B cell (primary cell): ENCODE measurements at regions not wholly inside any gene's neighbourhood (a gene's known extent, or its start where the extent isn't known, plus 50 kb on each side); places are given as distances from the start of the nearest gene placed in this dataset.

Experiments used
- ATAC-seq: fragments of 200-7000 bp; cut with Tn5 transposase; one replicate; pipeline ENCODE4 v1.10.0; 2021; ENCODE audit warnings: low read depth, mild to moderate bottlenecking, moderate number of reproducible peaks, moderate library complexity
- CTCF ChIA-PET: fragments of 350-600 bp; sonication (Branson Sonifier 250); formaldehyde crosslinking; loops from one replicate; lab custom pipeline; 2021; ENCODE audit warnings: antibody characterized with exemption, inconsistent platforms; lab: Charles Lee
- POLR2A ChIA-PET: fragments of 350-600 bp; sonication (Branson Sonifier 250); formaldehyde crosslinking; loops from one replicate; lab custom pipeline; 2021; ENCODE audit warnings: antibody characterized with exemption; lab: Charles Lee
- DNase-seq: peaks from one replicate; pipeline ENCODE4 v3.0.0; 2013
- H2AFZ ChIP-seq: 2 replicates; pipeline ENCODE4 v1.6.1; 2012; ENCODE audit warnings: mild to moderate bottlenecking, low read depth, low read length; ENCODE audit not compliant: insufficient read depth, poor library complexity, severe bottlenecking
- H3K27ac ChIP-seq, 2 donors: 1 replicate in 1 of 2; 2 replicates in 1 of 2; pipeline ENCODE4 v1.5.1; 2012 to 2013; ENCODE audit warnings: low read length in 2 of 2, mild to moderate bottlenecking in 2 of 2, moderate library complexity in 1 of 2
- H3K27me3 ChIP-seq, 4 experiments: fragments of 200-600 bp in 1 of 4; sonication (generic) in 1 of 4; replicated peaks in 1 of 4; 1 replicate in 2 of 4; 2 replicates in 2 of 4; pipeline versions ENCODE4 v1.6.1 to v1.7.0; 2013 to 2016; ENCODE audit warnings: low read length in 3 of 4, mild to moderate bottlenecking in 2 of 4, mixed read lengths in 1 of 4, moderate library complexity in 1 of 4; ENCODE audit not compliant: insufficient read depth in 4 of 4, control insufficient read depth in 3 of 4; ENCODE audit errors: control extremely low read depth in 1 of 4
- H3K36me3 ChIP-seq, 2 experiments: replicated peaks in 1 of 2; 1 replicate in 1 of 2; 2 replicates in 1 of 2; pipeline versions ENCODE4 v1.6.1 to v1.7.1; 2013; ENCODE audit warnings: low read length in 1 of 2; ENCODE audit not compliant: insufficient read depth in 2 of 2, control insufficient read depth in 1 of 2; ENCODE audit errors: control extremely low read depth in 1 of 2, extremely low read depth in 1 of 2
- H3K4me1 ChIP-seq, 2 donors: fragments of 200-600 bp in 1 of 2; sonication (generic) in 1 of 2; 1 replicate in 1 of 2; 2 replicates in 1 of 2; pipeline versions ENCODE4 v1.5.1 to v1.6.1; 2013 to 2017; ENCODE audit warnings: low read length in 2 of 2; ENCODE audit not compliant: control insufficient read depth in 2 of 2, insufficient read depth in 2 of 2
- H3K4me2 ChIP-seq: replicated peaks from 2 replicates; pipeline ENCODE3; 2012; ENCODE audit warnings: mild to moderate bottlenecking, low read depth, low read length; ENCODE audit not compliant: poor library complexity, severe bottlenecking
- H3K4me3 ChIP-seq, 5 experiments: fragments of 200-600 bp in 1 of 5; sonication (generic) in 1 of 5; 1 replicate in 3 of 5; 2 replicates in 2 of 5; pipeline versions ENCODE4 v1.5.1 to v1.7.0; 2011 to 2016; ENCODE audit warnings: low read length in 4 of 5, mild to moderate bottlenecking in 4 of 5, low read depth in 2 of 5, control low read depth in 1 of 5, moderate library complexity in 1 of 5; ENCODE audit not compliant: insufficient read depth in 1 of 5; ENCODE audit errors: control extremely low read depth in 1 of 5, extremely low read depth in 1 of 5
- H3K79me2 ChIP-seq: fragments of 200-600 bp; sonication (generic); one replicate; pipeline ENCODE4 v1.6.0; 2016; ENCODE audit warnings: low read length; ENCODE audit not compliant: control insufficient read depth, insufficient read depth
- H3K9ac ChIP-seq: fragments of 200-600 bp; sonication (generic); 2 replicates; pipeline ENCODE4 v1.6.1; 2017; ENCODE audit warnings: mild to moderate bottlenecking, low read length, moderate library complexity
- H3K9me3 ChIP-seq, 3 donors: one replicate each; pipeline versions ENCODE4 v1.6.1 to v1.7.1; 2013; ENCODE audit warnings: low read length in 2 of 3; ENCODE audit not compliant: control insufficient read depth in 2 of 3, insufficient read depth in 1 of 3; ENCODE audit errors: control extremely low read depth in 1 of 3
- H4K20me1 ChIP-seq: 2 replicates; pipeline ENCODE4 v1.6.0; 2012; ENCODE audit warnings: mild to moderate bottlenecking, low read length; ENCODE audit not compliant: insufficient read depth, control insufficient read depth, poor library complexity, severe bottlenecking
- H3K27ac Mint-ChIP-seq: one replicate; pipeline ENCODE4 v1.8.0; 2021; ENCODE audit warnings: mixed read lengths
- H3K27me3 Mint-ChIP-seq: one replicate; pipeline ENCODE4 v1.8.0; 2021; ENCODE audit warnings: mixed read lengths
- H3K4me1 Mint-ChIP-seq: one replicate; pipeline ENCODE4 v1.8.0; 2021; ENCODE audit warnings: mixed read lengths
- H3K4me3 Mint-ChIP-seq: one replicate; pipeline ENCODE4 v1.8.0; 2021; ENCODE audit warnings: mixed read lengths
- H3K9me3 Mint-ChIP-seq: one replicate; pipeline ENCODE4 v1.8.0; 2022; ENCODE audit warnings: mixed read lengths; ENCODE audit not compliant: insufficient read depth
- EZH2 ChIP-seq: IDR thresholded peaks from 2 replicates; pipeline ENCODE4 v1.6.1; 2012; ENCODE audit warnings: borderline replicate concordance, low read depth, mild to moderate bottlenecking, moderate library complexity, low read length; ENCODE audit not compliant: insufficient read depth, poor library complexity, severe bottlenecking
- WGBS: methylation state at CpG from one replicate; pipeline ENCODE4 v1.1.5; 2013; ENCODE audit warnings: missing lambda C conversion rate; ENCODE audit not compliant: insufficient coverage; 5-methylcytosine and 5-hydroxymethylcytosine counted together
- intact Hi-C: fragments of 100-400 bp; cut with micrococcal nuclease; formaldehyde crosslinking; loops from one replicate; pipeline ENCODE4 v1.10.0; 2022
- TF ChIP-seq, protein P1 (sequence below): fragments of 200-600 bp; IDR thresholded peaks from one replicate; pipeline ENCODE4 v1.8.0; 2022; ENCODE audit warnings: antibody characterized with exemption, mild to moderate bottlenecking

DNA sequence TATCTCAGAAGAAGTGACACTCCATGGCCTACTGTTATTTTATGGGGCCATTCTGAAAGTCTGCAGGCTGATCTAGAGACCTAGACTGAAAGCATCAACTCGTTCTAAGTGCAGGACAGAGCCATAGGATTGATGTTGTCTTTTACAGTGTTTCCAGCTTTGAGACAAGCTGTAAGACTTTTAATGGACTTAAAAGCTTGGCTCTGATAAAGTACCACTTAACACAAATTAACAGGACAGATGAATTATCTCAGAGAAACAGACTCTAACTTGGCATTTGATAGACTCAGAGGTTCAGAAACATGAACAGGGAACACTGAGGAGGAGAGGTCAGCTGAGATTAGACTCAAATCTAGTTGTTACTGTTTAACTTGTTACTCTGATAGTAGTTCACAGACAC lies 203.2 kb downstream of the TLR4 start:
- no peak overlapping the region for H3K4me3 ChIP-seq
- Mint-ChIP-seq H3K4me3 (no peak overlapping the region), H3K27ac (no peak overlapping the region), H3K27me3 (peaks cover 11% of the 10 kb centered on the region), H3K9me3 (peaks cover 15% of the 10 kb centered on the region), H3K4me1 (no peaks in the 10 kb centered on the region)
- no peak overlapping the region for H3K27ac ChIP-seq
- DNase-seq (no peak), ATAC-seq (no peak)
- no peak overlapping the region for H2AFZ ChIP-seq
- TF ChIP-seq, protein P1, sequence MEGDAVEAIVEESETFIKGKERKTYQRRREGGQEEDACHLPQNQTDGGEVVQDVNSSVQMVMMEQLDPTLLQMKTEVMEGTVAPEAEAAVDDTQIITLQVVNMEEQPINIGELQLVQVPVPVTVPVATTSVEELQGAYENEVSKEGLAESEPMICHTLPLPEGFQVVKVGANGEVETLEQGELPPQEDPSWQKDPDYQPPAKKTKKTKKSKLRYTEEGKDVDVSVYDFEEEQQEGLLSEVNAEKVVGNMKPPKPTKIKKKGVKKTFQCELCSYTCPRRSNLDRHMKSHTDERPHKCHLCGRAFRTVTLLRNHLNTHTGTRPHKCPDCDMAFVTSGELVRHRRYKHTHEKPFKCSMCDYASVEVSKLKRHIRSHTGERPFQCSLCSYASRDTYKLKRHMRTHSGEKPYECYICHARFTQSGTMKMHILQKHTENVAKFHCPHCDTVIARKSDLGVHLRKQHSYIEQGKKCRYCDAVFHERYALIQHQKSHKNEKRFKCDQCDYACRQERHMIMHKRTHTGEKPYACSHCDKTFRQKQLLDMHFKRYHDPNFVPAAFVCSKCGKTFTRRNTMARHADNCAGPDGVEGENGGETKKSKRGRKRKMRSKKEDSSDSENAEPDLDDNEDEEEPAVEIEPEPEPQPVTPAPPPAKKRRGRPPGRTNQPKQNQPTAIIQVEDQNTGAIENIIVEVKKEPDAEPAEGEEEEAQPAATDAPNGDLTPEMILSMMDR, result no peak
- TF ChIP-seq EZH2, result no peak
- H3K4me1 ChIP-seq, result no peaks in the 10 kb centered on the region
- ChIA-PET POLR2A (no interaction called here), CTCF (no interaction called here)
- WGBS, result 80% methylated on average over 1 of the region's 1 CpG
- no peak overlapping the region for H3K9ac ChIP-seq
- H3K9me3 ChIP-seq, result peaks cover 0 to 13% (median 3%) of the 10 kb centered on the region in 3 donors
- H4K20me1 ChIP-seq, result no peaks in the 10 kb centered on the region
- H3K27me3 ChIP-seq, result peaks cover 0 to 13% (median 8%) of the 10 kb centered on the region in 4 experiments
- H3K36me3 ChIP-seq, result no peaks in the 10 kb centered on the region
- no peak overlapping the region for H3K4me2 ChIP-seq
- H3K79me2 ChIP-seq, result no peaks in the 10 kb centered on the region
- intact Hi-C loops, result no loop called here

DNA sequence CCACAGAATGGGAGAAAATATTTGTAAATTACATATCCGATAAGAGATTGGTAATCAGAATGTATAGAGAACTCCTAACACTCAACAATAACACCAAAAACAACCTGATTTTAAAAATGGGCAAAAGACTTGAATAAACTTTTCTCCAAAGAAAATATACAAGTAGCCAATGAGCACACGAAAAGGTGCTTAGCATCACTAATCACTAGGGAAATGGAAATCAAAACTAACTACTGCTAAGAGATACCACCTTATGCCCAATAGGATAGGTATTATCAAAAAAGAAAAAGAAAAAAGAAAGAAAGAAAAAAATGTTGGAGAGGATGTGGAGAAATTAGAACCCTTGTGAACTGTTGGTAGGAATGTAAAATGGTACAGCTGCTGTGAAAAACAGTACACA lies 212.1 kb downstream of the TLR4 start:
- Histone ChIP-seq H3K27me3 (no peaks in the 10 kb centered on the region), H4K20me1 (no peaks in the 10 kb centered on the region), H3K9ac (no peak overlapping the region), H3K79me2 (no peaks in the 10 kb centered on the region), H3K27ac (no peak overlapping the region), H3K9me3 (peaks cover 0 to 11% (median under 1%) of the 10 kb centered on the region in 3 donors), H3K4me3 (no peak overlapping the region), H3K4me1 (no peaks in the 10 kb centered on the region), H3K36me3 (no peaks in the 10 kb centered on the region), H3K4me2 (no peak overlapping the region), H2AFZ (no peak overlapping the region)
- TF ChIP-seq, protein P1, result no peak
- TF ChIP-seq EZH2, result no peak
- intact Hi-C loops, result no loop called here
- DNase-seq (peak; percentile 34), ATAC-seq (no peak)
- ChIA-PET POLR2A (no interaction called here), CTCF (no interaction called here)
- Mint-ChIP-seq H3K27me3 (no peaks in the 10 kb centered on the region), H3K9me3 (peaks cover 7% of the 10 kb centered on the region), H3K4me1 (peaks cover 9% of the 10 kb centered on the region), H3K27ac (no peak overlapping the region), H3K4me3 (no peak overlapping the region)
- no CpG with 5 or more reads among the region's 2 CpGs for WGBS
